ENCODE measurements at regions not wholly inside any gene's neighbourhood (a gene's known extent, or its start where the extent isn't known, plus 50 kb on each side); places are given as distances from the start of the nearest gene placed in this dataset.

GRCh38 chr2:64315291-64315960 is 138.5 kb upstream of the LGALSL start:
- TF ChIP-seq CTCF (conservative IDR thresholded peaks at IDR 0.05; ENCODE audit: low read depth in 2 of 2) (no peak), POLR2AphosphoS5 (IDR thresholded peaks at IDR 0.05; ENCODE audit: low read depth) (no peak), EZH2phosphoT487 (IDR thresholded peaks at IDR 0.05; ENCODE audit: unreplicated experiment) (no peak), EZH2 (IDR thresholded peaks at IDR 0.05; ENCODE audit: low read depth, unreplicated experiment) (no peak), REST (IDR thresholded peaks at IDR 0.05; ENCODE audit: unreplicated experiment) (no peak), ETS1 (IDR thresholded peaks at IDR 0.05) (no peak), JUNB (IDR thresholded peaks at IDR 0.05; ENCODE audit: unreplicated experiment) (no peak), STAT1 (IDR thresholded peaks at IDR 0.05; ENCODE audit: unreplicated experiment) (no peak), NANOG (IDR thresholded peaks at IDR 0.05; ENCODE audit: borderline replicate concordance) (no peak)

Measured in GM23338 (cell line).